ENCODE measurements at regions not wholly inside any gene's neighbourhood (a gene's known extent, or its start where the extent isn't known, plus 50 kb on each side); places are given as distances from the start of the nearest gene placed in this dataset.

GRCh38 chr11:15816260-15816871 is 540.0 kb downstream of the SOX6 start:
- no peak for TF ChIP-seq CTCF (conservative IDR thresholded peaks at IDR 0.05; ENCODE audit: low read depth, low read length)
- no peak for TF ChIP-seq EZH2 (IDR thresholded peaks at IDR 0.05; ENCODE audit: borderline replicate concordance, low read depth, low read length, poor library complexity, severe bottlenecking)
